ENCODE measurements at regions not wholly inside any gene's neighbourhood (a gene's known extent, or its start where the extent isn't known, plus 50 kb on each side); places are given as distances from the start of the nearest gene placed in this dataset.

DNA sequence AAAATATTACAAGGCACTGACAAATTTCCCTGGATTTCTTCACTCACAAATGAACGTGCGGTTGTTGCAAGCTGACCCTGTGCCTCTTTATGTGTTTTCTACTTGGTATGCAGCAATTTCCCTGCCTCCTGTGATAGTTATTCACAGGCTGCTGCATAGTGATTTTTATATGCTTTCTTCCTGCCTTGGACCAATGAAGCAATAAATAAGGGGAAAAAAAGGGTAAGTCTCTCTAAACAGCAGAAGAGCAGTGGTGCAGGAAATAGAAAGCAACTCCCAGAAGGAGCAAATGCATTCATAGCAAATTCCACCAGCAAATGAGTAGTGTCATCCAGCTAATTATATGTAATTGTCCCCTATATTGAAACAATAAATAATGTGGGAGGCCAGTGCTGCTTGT is 737.9 kb downstream of the GALC start:
- no peak for TF ChIP-seq EZH2 (IDR thresholded peaks at IDR 0.05; ENCODE audit: borderline replicate concordance, low read depth, low read length, poor library complexity, severe bottlenecking)
- TF ChIP-seq, protein P1, sequence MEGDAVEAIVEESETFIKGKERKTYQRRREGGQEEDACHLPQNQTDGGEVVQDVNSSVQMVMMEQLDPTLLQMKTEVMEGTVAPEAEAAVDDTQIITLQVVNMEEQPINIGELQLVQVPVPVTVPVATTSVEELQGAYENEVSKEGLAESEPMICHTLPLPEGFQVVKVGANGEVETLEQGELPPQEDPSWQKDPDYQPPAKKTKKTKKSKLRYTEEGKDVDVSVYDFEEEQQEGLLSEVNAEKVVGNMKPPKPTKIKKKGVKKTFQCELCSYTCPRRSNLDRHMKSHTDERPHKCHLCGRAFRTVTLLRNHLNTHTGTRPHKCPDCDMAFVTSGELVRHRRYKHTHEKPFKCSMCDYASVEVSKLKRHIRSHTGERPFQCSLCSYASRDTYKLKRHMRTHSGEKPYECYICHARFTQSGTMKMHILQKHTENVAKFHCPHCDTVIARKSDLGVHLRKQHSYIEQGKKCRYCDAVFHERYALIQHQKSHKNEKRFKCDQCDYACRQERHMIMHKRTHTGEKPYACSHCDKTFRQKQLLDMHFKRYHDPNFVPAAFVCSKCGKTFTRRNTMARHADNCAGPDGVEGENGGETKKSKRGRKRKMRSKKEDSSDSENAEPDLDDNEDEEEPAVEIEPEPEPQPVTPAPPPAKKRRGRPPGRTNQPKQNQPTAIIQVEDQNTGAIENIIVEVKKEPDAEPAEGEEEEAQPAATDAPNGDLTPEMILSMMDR (conservative IDR thresholded peaks at IDR 0.05; ENCODE audit: low read depth, low read length), result no peak
